Mesenchymal stem cell (in vitro differentiated cells and primary cell): ENCODE measurements at regions not wholly inside any gene's neighbourhood (a gene's known extent, or its start where the extent isn't known, plus 50 kb on each side); places are given as distances from the start of the nearest gene placed in this dataset.

Experiments
- DNase-seq: peaks from one replicate; pipeline ENCODE4 v3.0.0-alpha.2; 2013
- H2AFZ ChIP-seq: one replicate; pipeline ENCODE4 v1.6.1; 2013; ENCODE audit warnings: low read depth, mild to moderate bottlenecking, control low read depth, inconsistent platforms, low read length, moderate library complexity
- H2AK5ac ChIP-seq: 2 replicates; pipeline ENCODE4 v1.6.1; 2013; ENCODE audit warnings: low read length, moderate library complexity, mild to moderate bottlenecking, inconsistent platforms; ENCODE audit not compliant: severe bottlenecking
- H2BK120ac ChIP-seq: one replicate; pipeline ENCODE4 v1.6.1; 2013; ENCODE audit warnings: low read depth, mild to moderate bottlenecking, inconsistent platforms, low read length, moderate library complexity
- H2BK12ac ChIP-seq, 2 experiments: one replicate each; pipeline ENCODE4 v1.6.1; 2013; ENCODE audit warnings: inconsistent platforms in 2 of 2, low read length in 2 of 2, mild to moderate bottlenecking in 2 of 2, moderate library complexity in 2 of 2, control low read depth in 1 of 2
- H2BK15ac ChIP-seq: one replicate; pipeline ENCODE4 v1.6.1; 2013; ENCODE audit warnings: mild to moderate bottlenecking, low read depth, inconsistent platforms; ENCODE audit not compliant: poor library complexity, severe bottlenecking
- H2BK5ac ChIP-seq: 2 replicates; pipeline ENCODE4 v1.6.1; 2013; ENCODE audit warnings: low read depth, mild to moderate bottlenecking, low read length, control low read depth, inconsistent platforms; ENCODE audit not compliant: poor library complexity, severe bottlenecking
- H3K14ac ChIP-seq, 2 experiments: one replicate each; pipeline ENCODE4 v1.6.1; 2013; ENCODE audit warnings: inconsistent platforms in 2 of 2, low read length in 2 of 2, control low read depth in 1 of 2, mild to moderate bottlenecking in 1 of 2, moderate library complexity in 1 of 2
- H3K18ac ChIP-seq, 2 experiments: one replicate each; pipeline ENCODE4 v1.6.1; 2013; ENCODE audit warnings: inconsistent platforms in 2 of 2, low read length in 2 of 2, control low read depth in 1 of 2, low read depth in 1 of 2, mild to moderate bottlenecking in 1 of 2
- H3K23ac ChIP-seq, 2 experiments: one replicate each; pipeline ENCODE4 v1.6.1; 2013; ENCODE audit warnings: inconsistent platforms in 2 of 2, low read length in 2 of 2, mild to moderate bottlenecking in 2 of 2, moderate library complexity in 2 of 2, control low read depth in 1 of 2
- H3K27ac ChIP-seq: 2 replicates; pipeline ENCODE4 v1.5.1; 2013; ENCODE audit warnings: mild to moderate bottlenecking, moderate library complexity, low read length, control low read depth, inconsistent platforms; ENCODE audit not compliant: poor library complexity, severe bottlenecking
- H3K27me3 ChIP-seq, 2 experiments: 2 replicates each; pipeline versions ENCODE4 v1.6.1 to v1.7.0; 2013; ENCODE audit warnings: low read length in 2 of 2, mild to moderate bottlenecking in 2 of 2, moderate library complexity in 2 of 2, control low read depth in 1 of 2, inconsistent platforms in 1 of 2; ENCODE audit not compliant: control insufficient read depth in 1 of 2, insufficient read depth in 1 of 2
- H3K36me3 ChIP-seq, 2 experiments: 2 replicates each; pipeline versions ENCODE4 v1.6.1 to v1.7.0; 2013; ENCODE audit warnings: low read length in 2 of 2, control low read depth in 1 of 2, inconsistent platforms in 1 of 2, low read depth in 1 of 2, mild to moderate bottlenecking in 1 of 2; ENCODE audit not compliant: insufficient read depth in 2 of 2, control insufficient read depth in 1 of 2
- H3K4ac ChIP-seq, 2 experiments: one replicate each; pipeline ENCODE4 v1.6.1; 2013; ENCODE audit warnings: inconsistent platforms in 2 of 2, low read length in 2 of 2, mild to moderate bottlenecking in 2 of 2, moderate library complexity in 2 of 2, control low read depth in 1 of 2, low read depth in 1 of 2
- H3K4me1 ChIP-seq: 2 replicates; pipeline ENCODE4 v1.6.1; 2013; ENCODE audit warnings: low read depth, low read length, control low read depth; ENCODE audit not compliant: control insufficient read depth, insufficient read depth
- H3K4me2 ChIP-seq: 2 replicates; pipeline ENCODE4 v1.6.1; 2013; ENCODE audit warnings: low read length, mild to moderate bottlenecking, inconsistent platforms; ENCODE audit not compliant: poor library complexity, severe bottlenecking
- H3K4me3 ChIP-seq, 2 experiments: 2 replicates each; pipeline versions ENCODE4 v1.5.1 to v1.7.0; 2013; ENCODE audit warnings: low read length in 2 of 2, mild to moderate bottlenecking in 2 of 2, control low read depth in 1 of 2, low read depth in 1 of 2; ENCODE audit not compliant: insufficient read depth in 1 of 2
- H3K79me1 ChIP-seq: replicated peaks from 2 replicates; pipeline ENCODE4 v1.6.1; 2013; ENCODE audit warnings: mild to moderate bottlenecking, control low read depth, low read length, inconsistent platforms; ENCODE audit not compliant: poor library complexity, severe bottlenecking
- H3K9ac ChIP-seq: 2 replicates; pipeline ENCODE4 v1.7.0; 2013; ENCODE audit warnings: mild to moderate bottlenecking, low read length, moderate library complexity
- H3K9me3 ChIP-seq: 2 replicates; pipeline ENCODE4 v1.7.0; 2013; ENCODE audit warnings: mild to moderate bottlenecking, low read length; ENCODE audit not compliant: control insufficient read depth
- H4K8ac ChIP-seq: one replicate; pipeline ENCODE4 v1.6.1; 2013; ENCODE audit warnings: inconsistent platforms, mild to moderate bottlenecking, low read length, moderate library complexity
- H4K91ac ChIP-seq: one replicate; pipeline ENCODE4 v1.6.1; 2013; ENCODE audit warnings: mild to moderate bottlenecking, low read length, inconsistent platforms
- WGBS: methylation state at CpG from one replicate; pipeline ENCODE4 v1.1.7; 2013; ENCODE audit warnings: mixed read lengths; 5-methylcytosine and 5-hydroxymethylcytosine counted together

- H2BK12ac ChIP-seq = no peak overlapping the region
- H3K4me2 ChIP-seq = no peak overlapping the region
- no peak overlapping the region for H3K14ac ChIP-seq
- H3K9me3 ChIP-seq = no peaks in the 10 kb centered on the region
- H3K4me3 ChIP-seq = no peak overlapping the region
- H3K4ac ChIP-seq = no peak overlapping the region
- no peaks in the 10 kb centered on the region for H3K4me1 ChIP-seq
- H2BK15ac ChIP-seq = no peak overlapping the region
- no peaks in the 10 kb centered on the region for H3K27me3 ChIP-seq
- 100% methylated on average over 2 of the region's 4 CpGs for WGBS
- no peak overlapping the region for H4K8ac ChIP-seq
- no peaks in the 10 kb centered on the region for H3K36me3 ChIP-seq
- no peak overlapping the region for H3K23ac ChIP-seq
- no peak overlapping the region for H2AFZ ChIP-seq
- DNase-seq = no peak
- no peaks in the 10 kb centered on the region for H3K79me1 ChIP-seq
- no peak overlapping the region for H2AK5ac ChIP-seq
- no peak overlapping the region for H3K18ac ChIP-seq
- no peak overlapping the region for H2BK5ac ChIP-seq
- H4K91ac ChIP-seq = no peak overlapping the region
- H2BK120ac ChIP-seq = no peak overlapping the region
- no peak overlapping the region for H3K9ac ChIP-seq
- H3K27ac ChIP-seq = no peak overlapping the region
These were observed 283.3 kb upstream of the FAR2 start for GRCh38 chr12:28865776-28866175.

GRCh38 chr12:28866296-28866695 lies 282.8 kb upstream of the FAR2 start:
- no peak overlapping the region for H3K4me3 ChIP-seq
- H3K4ac ChIP-seq = no peak overlapping the region
- H3K79me1 ChIP-seq = no peaks in the 10 kb centered on the region
- H2BK12ac ChIP-seq = no peak overlapping the region
- 65% methylated on average over 3 of the region's 3 CpGs for WGBS
- H2AK5ac ChIP-seq = no peak overlapping the region
- H4K8ac ChIP-seq = no peak overlapping the region
- H3K23ac ChIP-seq = no peak overlapping the region
- H2BK5ac ChIP-seq = no peak overlapping the region
- H3K27me3 ChIP-seq = no peaks in the 10 kb centered on the region
- H3K18ac ChIP-seq = no peak overlapping the region
- no peak for DNase-seq
- H3K4me2 ChIP-seq = no peak overlapping the region
- H3K27ac ChIP-seq = no peak overlapping the region
- no peaks in the 10 kb centered on the region for H3K4me1 ChIP-seq
- no peak overlapping the region for H2BK15ac ChIP-seq
- no peak overlapping the region for H4K91ac ChIP-seq
- H2BK120ac ChIP-seq = no peak overlapping the region
- no peak overlapping the region for H2AFZ ChIP-seq
- H3K9ac ChIP-seq = no peak overlapping the region
- no peaks in the 10 kb centered on the region for H3K36me3 ChIP-seq
- no peaks in the 10 kb centered on the region for H3K9me3 ChIP-seq
- no peak overlapping the region for H3K14ac ChIP-seq

- no peak overlapping the region for H2BK120ac ChIP-seq
- H3K18ac ChIP-seq = no peak overlapping the region
- 89% methylated on average over 7 of the region's 7 CpGs for WGBS
- H3K27me3 ChIP-seq = no peaks in the 10 kb centered on the region
- no peak overlapping the region for H3K4me3 ChIP-seq
- no peak overlapping the region for H3K9ac ChIP-seq
- no peaks in the 10 kb centered on the region for H3K9me3 ChIP-seq
- H3K4ac ChIP-seq = no peak overlapping the region
- H3K27ac ChIP-seq = no peak overlapping the region
- no peaks in the 10 kb centered on the region for H3K36me3 ChIP-seq
- no peaks in the 10 kb centered on the region for H3K79me1 ChIP-seq
- no peak overlapping the region for H4K8ac ChIP-seq
- no peak overlapping the region for H3K4me2 ChIP-seq
- peak overlapping the region in 1 of 2 experiments; percentile 10 for H2BK12ac ChIP-seq
- no peak overlapping the region for H2BK15ac ChIP-seq
- peak; percentile 35 for DNase-seq
- no peak overlapping the region for H2AFZ ChIP-seq
- H3K4me1 ChIP-seq = no peaks in the 10 kb centered on the region
- no peak overlapping the region for H3K23ac ChIP-seq
- no peak overlapping the region for H3K14ac ChIP-seq
- H2BK5ac ChIP-seq = no peak overlapping the region
- no peak overlapping the region for H2AK5ac ChIP-seq
- no peak overlapping the region for H4K91ac ChIP-seq
These were observed 282.2 kb upstream of the FAR2 start for GRCh38 chr12:28866715-28867503.

- H3K79me1 ChIP-seq = no peaks in the 10 kb centered on the region
- WGBS = 46% methylated on average over 3 of the region's 5 CpGs
- H3K36me3 ChIP-seq = no peaks in the 10 kb centered on the region
- peak; percentile 53 for DNase-seq
- no peak overlapping the region for H2BK5ac ChIP-seq
- H3K9ac ChIP-seq = no peak overlapping the region
- H3K18ac ChIP-seq = no peak overlapping the region
- no peak overlapping the region for H4K91ac ChIP-seq
- H3K14ac ChIP-seq = no peak overlapping the region
- H3K23ac ChIP-seq = no peak overlapping the region
- no peaks in the 10 kb centered on the region for H3K27me3 ChIP-seq
- no peak overlapping the region for H3K4ac ChIP-seq
- H3K4me3 ChIP-seq = no peak overlapping the region
- H2AK5ac ChIP-seq = no peak overlapping the region
- no peaks in the 10 kb centered on the region for H3K4me1 ChIP-seq
- no peak overlapping the region for H3K4me2 ChIP-seq
- H2AFZ ChIP-seq = no peak overlapping the region
- H3K9me3 ChIP-seq = no peaks in the 10 kb centered on the region
- H3K27ac ChIP-seq = no peak overlapping the region
- H2BK12ac ChIP-seq = no peak overlapping the region
- no peak overlapping the region for H2BK15ac ChIP-seq
- no peak overlapping the region for H2BK120ac ChIP-seq
- H4K8ac ChIP-seq = no peak overlapping the region
These were observed 280.7 kb upstream of the FAR2 start for GRCh38 chr12:28868414-28868813.
